ENCODE measurements at regions not wholly inside any gene's neighbourhood (a gene's known extent, or its start where the extent isn't known, plus 50 kb on each side); places are given as distances from the start of the nearest gene placed in this dataset.

- TF ChIP-seq CTCF (conservative IDR thresholded peaks at IDR 0.05; ENCODE audit: low read length) (no peak), EZH2phosphoT487 (IDR thresholded peaks at IDR 0.05; ENCODE audit: borderline replicate concordance) (no peak)
These were observed 386.1 kb upstream of the CNKSR2 start for GRCh38 chrX:20988118-20988517.
